ENCODE measurements at regions not wholly inside any gene's neighbourhood (a gene's known extent, or its start where the extent isn't known, plus 50 kb on each side); places are given as distances from the start of the nearest gene placed in this dataset.

DNA sequence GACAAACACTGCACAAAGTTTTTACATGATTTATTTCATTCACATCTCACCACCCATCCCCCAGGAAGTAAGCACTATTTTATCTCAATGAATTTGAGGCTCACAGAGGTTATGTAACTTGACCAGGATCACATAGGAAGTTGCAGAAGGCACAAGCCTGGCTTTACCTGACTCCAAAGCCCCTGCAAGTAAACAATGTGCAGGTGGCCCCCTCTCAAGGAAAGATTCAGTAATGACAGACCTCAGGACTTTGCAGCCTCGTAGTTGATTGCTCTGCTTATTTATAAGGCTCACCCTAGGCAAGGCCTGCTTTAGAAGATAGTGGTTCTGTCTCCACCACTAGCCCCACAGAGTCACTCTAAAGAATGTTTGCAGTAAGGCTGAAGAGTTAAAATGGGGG, 79.8 kb upstream of the MDFIC2 start:
- CTCF ChIA-PET, result no interaction called here
- POLR2A ChIA-PET (ENCODE audit: low non-redundant PET), result no interaction called here
- no peak for DNase-seq (ENCODE audit: low spot score)
- TF ChIP-seq, protein P1, sequence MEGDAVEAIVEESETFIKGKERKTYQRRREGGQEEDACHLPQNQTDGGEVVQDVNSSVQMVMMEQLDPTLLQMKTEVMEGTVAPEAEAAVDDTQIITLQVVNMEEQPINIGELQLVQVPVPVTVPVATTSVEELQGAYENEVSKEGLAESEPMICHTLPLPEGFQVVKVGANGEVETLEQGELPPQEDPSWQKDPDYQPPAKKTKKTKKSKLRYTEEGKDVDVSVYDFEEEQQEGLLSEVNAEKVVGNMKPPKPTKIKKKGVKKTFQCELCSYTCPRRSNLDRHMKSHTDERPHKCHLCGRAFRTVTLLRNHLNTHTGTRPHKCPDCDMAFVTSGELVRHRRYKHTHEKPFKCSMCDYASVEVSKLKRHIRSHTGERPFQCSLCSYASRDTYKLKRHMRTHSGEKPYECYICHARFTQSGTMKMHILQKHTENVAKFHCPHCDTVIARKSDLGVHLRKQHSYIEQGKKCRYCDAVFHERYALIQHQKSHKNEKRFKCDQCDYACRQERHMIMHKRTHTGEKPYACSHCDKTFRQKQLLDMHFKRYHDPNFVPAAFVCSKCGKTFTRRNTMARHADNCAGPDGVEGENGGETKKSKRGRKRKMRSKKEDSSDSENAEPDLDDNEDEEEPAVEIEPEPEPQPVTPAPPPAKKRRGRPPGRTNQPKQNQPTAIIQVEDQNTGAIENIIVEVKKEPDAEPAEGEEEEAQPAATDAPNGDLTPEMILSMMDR (conservative IDR thresholded peaks at IDR 0.05; ENCODE audit: low read depth), result no peak
- H3K27ac ChIP-seq, result no peak overlapping the region

- ChIA-PET POLR2A (ENCODE audit: low non-redundant PET) (no interaction called here), CTCF (no interaction called here)
- no peak for DNase-seq (ENCODE audit: low spot score)
- no peak overlapping the region for H3K27ac ChIP-seq
- TF ChIP-seq, protein P1 (conservative IDR thresholded peaks at IDR 0.05; ENCODE audit: low read depth), result no peak
These were observed 75.5 kb upstream of the MDFIC2 start for GRCh38 chr3:70387889-70388288.

DNA sequence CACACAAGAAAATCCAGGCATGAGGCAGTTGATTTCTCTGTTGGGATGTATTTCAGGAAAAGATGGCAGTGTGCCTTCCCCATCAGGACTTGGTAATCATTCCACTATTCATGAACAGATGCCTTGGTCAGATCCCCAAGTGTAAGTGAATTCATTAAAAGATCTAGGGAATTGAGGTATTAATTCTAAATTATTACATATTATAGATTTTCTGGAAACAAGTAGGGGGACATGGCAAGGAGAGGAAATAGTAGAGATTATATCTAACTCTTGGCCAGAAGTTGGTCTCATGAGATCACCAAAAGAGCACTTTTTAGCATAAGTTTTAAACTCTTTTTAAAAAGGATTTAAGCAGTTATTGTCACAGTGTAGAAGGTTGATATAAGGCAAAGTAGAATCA, 74.4 kb upstream of the MDFIC2 start:
- POLR2A ChIA-PET (ENCODE audit: low non-redundant PET), result no interaction called here

GRCh38 chr3:70386043-70386442, 73.6 kb upstream of the MDFIC2 start:
- H3K27ac ChIP-seq, result no peak overlapping the region
- no peak for DNase-seq (ENCODE audit: low spot score)
- CTCF ChIA-PET, result no interaction called here
- TF ChIP-seq, protein P1 (conservative IDR thresholded peaks at IDR 0.05; ENCODE audit: low read depth), result no peak
- POLR2A ChIA-PET (ENCODE audit: low non-redundant PET), result no interaction called here

More for the DNA sequence above, 74.4 kb upstream of the MDFIC2 start:
- H3K27ac ChIP-seq, result no peak overlapping the region
- CTCF ChIA-PET, result no interaction called here
- TF ChIP-seq, protein P1 (conservative IDR thresholded peaks at IDR 0.05; ENCODE audit: low read depth), result no peak
- no peak for DNase-seq (ENCODE audit: low spot score)

DNA sequence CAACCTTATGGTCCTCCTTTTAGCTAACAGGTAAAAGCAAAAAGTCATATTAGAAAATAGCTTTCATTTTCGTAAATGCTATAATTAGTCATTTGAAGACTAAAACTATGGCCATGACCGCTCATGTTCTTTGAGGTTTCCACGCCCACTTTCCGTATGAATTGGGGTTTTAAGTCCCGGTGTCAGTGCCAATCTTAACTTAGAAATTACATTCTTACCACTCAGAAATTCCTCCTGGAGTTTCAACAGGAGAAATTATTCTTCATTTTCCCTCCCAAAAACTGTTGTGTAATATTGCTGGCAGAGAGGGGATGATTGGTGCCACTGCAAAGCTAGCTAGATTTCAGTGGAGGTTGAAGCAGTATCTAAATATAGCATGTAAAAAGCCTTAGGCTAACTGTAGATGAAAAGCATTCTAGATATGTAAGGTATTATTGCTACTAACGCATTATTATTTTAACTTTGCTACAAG, 71.0 kb upstream of the MDFIC2 start:
- POLR2A ChIA-PET (ENCODE audit: low non-redundant PET), result no interaction called here
- H3K27ac ChIP-seq, result no peak overlapping the region

GRCh38 chr3:70374179-70374578, 61.7 kb upstream of the MDFIC2 start:
- no peak overlapping the region for H3K27ac ChIP-seq
- TF ChIP-seq, protein P1 (conservative IDR thresholded peaks at IDR 0.05; ENCODE audit: low read depth), result no peak
- ChIA-PET POLR2A (ENCODE audit: low non-redundant PET) (no interaction called here), CTCF (interaction anchor here (0.8 kb wide), 1 partner anchor 341 kb away, joined by 3 read pairs; no protein-coding TSS in a partner anchor)
- DNase-seq (ENCODE audit: low spot score), result no peak

More for the DNA sequence above, 71.0 kb upstream of the MDFIC2 start:
- CTCF ChIA-PET, result no interaction called here
- DNase-seq (ENCODE audit: low spot score), result peak; percentile 11
- TF ChIP-seq, protein P1 (conservative IDR thresholded peaks at IDR 0.05; ENCODE audit: low read depth), result no peak

Measured in RWPE1 (cell line).